ENCODE measurements at regions not wholly inside any gene's neighbourhood (a gene's known extent, or its start where the extent isn't known, plus 50 kb on each side); places are given as distances from the start of the nearest gene placed in this dataset.

GRCh38 chr14:104404922-104405321 lies 174.6 kb upstream of the C14orf180 start:
- TF ChIP-seq POLR2AphosphoS5 (IDR thresholded peaks at IDR 0.05; ENCODE audit: low read depth, low read length) (no peak), TAF1 (IDR thresholded peaks at IDR 0.05; ENCODE audit: borderline replicate concordance, insufficient read depth, low read length) (no peak)
